Mucosa of gallbladder (tissue), 1 donor: ENCODE measurements at regions not wholly inside any gene's neighbourhood (a gene's known extent, or its start where the extent isn't known, plus 50 kb on each side); places are given as distances from the start of the nearest gene placed in this dataset.
"Not testable (repeated sequence)": the region's sequence is repeated elsewhere in the genome, so short reads cannot be mapped to it uniquely, and the experiment has no call there.

Source experiments
- DNase-seq: peaks from one replicate; pipeline ENCODE4 v3.0.0-alpha.2; 2020; ENCODE audit warnings: low spot score
- donor health status: DM: no; HTN: no; CAD: no.

DNA sequence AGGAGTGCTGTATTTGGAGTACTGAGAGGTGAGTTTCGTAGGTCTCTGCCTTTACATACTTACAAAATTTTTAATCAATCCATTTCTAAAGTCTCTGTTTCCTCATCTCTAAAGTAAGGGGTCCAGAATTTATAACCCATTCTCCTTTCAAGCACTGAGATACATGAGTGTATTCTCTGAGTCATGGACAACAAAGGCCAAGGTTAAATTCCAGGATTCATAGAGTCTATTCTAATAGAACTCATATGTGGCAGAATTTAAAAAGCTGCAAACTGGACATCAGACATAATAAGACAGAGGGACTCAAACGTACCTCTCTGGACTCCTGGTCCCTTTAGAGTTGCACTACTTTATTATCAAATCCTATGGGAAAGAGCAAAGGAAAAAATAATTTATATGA lies 112.5 kb upstream of the SLIT3 start:
- no peak for DNase-seq

DNA sequence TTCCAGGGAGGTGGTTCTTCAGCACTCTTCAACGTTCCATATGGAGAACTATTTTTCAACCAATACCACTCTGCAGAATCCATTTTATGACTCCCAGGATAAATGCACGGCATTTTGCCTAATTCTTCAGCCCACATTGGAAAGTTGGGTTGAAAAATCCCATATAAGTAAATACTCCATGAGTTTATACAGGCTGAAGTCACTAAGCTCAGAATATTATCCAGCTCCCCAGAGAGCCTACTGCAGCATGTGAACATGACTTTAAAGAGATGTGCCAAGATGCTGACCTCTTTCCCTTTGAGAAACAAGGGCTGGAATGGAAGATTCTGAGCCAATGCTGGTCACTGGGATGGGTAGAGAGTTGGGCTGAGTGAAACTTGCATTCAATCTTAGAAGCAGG lies 111.9 kb upstream of the SLIT3 start:
- no peak for DNase-seq

DNA sequence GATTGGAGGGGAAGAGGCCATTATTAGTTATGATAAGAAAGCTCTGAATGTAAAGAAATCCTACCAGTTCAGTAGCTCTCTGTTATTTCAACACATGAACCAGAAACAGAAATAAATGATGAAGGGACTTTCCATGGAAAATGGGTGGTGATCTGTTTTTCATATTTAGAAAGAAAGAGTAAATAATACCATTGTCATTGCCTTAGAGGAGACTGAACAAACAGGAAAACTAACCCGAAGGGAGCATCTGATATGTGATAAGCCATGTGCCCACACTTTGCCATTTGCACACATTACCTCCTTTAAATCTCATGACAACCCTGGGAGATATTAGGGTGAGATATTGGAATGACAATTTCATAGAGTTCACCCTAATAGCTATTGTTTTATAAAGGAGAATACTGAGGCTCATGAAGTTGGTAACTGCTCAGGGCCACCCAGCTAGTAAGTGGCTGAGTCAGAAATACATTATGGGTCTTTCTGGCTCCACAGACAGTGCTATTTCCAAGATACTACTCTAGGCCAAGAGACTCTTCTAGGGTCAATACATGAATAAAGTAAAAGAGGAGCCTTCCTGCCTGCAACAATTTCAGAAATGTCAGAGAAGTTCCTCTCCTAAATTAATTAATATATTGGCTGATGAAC lies 111.0 kb upstream of the SLIT3 start:
- no peak for DNase-seq

DNA sequence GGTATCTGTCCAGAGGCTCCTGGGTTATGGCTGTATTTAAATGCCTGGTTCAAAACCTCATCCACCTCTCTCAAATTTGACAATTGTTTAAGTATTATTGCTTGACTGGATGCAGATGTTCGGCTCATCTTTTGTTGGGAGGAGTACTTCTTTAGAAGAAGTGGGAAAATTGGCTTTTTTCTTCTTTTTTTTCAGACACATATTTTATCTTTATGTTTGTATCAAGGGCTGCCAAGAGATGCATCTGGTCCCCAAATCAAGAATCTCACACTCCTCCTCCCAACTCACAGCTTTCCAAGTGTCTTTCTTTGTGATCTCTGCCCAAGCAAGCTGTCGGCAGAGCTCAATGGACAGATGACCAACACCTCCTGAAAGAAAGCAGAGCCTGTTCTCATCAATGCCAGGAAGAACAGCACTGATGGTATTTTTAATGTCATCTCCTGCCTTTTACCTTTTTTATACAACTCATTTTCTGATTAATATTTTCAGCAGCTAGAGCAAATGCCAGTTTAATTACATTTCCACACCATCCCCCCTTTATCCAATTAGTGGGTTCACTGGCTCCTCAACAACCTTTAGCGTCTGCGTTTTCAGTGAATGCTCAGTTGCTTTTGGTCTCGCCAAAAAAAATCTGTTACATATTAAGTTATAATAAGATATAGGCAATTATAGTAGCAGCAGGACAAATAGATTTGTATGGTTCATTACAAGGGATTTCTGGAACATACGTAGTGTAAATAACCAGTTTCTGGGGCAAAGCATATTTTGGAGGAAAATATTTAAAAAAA lies 110.3 kb upstream of the SLIT3 start:
- no peak for DNase-seq

DNA sequence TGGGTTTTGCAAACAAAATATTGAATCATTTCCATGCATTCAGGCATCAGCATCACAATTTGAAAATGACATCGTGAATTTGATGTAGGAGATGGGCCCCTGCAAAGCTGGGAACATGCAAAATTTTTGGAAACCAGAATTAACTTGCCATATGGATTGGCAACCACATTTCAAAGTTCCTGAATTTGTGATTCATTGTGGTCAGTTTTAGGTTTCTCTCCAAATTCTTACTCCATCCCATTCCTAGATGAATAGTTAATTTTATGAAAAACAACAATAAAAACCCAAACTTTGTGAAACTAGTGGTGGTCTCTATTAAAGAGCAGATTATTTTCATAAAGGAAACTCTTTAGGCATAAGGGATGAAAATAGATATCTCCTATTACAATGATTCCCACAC lies 107.8 kb upstream of the SLIT3 start:
- DNase-seq = no peak

DNA sequence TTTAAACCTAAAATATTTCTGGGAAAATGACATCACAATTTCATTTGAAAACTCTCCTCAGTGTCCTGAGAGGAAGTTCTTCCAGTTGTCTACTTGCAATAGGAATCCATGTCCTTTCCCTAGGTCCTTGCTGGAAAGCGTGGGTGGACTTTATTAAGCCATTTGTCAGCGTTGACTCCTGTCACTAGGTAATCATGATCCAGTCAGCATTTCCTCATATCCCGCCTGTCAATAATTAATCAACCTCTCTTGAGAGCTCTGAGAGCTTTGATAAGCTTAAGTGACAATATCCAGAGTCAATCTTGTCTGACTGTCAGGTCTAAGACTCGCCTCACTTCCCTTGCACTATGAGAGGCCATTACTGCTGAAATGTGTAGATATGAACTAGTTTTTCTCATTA lies 107.2 kb upstream of the SLIT3 start:
- DNase-seq = no peak

DNA sequence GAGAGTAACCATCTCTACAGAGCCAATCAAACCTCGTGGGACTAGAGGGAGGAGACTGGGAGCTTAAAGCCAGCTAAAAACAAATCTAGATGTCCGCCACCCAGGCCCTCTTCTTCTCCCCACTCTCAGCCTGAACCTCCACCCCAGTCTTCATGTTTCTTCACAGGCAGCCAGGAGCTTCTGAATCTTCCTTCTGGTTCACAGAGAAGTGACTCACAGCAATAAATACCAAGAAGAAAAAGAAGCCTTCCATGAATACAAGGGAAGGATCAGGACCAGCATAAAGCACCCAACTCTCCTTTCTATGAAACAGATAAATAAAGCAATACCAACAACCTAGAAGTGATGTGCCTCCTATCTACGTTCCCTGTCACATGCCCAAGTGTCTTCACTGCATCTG lies 103.3 kb upstream of the SLIT3 start:
- DNase-seq = no peak

DNA sequence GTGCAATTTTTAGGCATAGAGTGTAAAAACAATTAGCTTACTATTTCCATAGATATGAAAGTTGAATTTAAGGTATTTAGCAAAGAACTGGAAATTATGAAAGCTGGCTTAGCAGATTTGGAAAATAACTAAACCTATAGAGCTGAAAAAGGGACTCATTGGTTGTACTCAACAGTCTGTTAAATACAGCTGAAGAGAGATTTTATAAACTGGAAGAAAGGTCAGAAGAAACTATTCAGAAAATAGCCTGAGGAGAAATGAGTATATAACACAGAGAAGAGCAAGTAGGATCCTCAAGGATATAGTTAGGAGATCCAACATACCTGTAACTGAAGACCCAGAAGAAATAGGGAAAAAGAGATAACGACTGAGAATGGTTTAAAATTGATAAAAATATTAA lies 97.6 kb upstream of the SLIT3 start:
- DNase-seq = no peak

DNA sequence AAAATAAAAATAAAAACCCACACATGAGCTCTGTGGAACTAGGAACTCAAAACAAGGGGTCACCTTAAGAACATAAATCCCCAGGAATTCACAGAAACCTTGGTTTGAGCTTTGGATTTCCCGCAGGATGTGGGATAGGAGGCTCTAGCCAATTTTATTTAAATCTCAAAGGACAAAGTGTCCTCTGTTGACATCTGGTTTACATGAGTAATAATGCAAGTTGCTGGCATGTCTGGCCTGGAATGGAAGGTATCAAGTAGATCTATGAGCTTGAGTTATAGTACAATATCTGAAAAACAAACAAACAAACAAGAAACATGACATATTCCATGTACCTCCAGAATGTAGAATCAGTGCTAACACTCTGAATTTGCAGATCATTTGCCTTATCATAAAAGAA lies 94.2 kb upstream of the SLIT3 start:
- no peak for DNase-seq

DNA sequence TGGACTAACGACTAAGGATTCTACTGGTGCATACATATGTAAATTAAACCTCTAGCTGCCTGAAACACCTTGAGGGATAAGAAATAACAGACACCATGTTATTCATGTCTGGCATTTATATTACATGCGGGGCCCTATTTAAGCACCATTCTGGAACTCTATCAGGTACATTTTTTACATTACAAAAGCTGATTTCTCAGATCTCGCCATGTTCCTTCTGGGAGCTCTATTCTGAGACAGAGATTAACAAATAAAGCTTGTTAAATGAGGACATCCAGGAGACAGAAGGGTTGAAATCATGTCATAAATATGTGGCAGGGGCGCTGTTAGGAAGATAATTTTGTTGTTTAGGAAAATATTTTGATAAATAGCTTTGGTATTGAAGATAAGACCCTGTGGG lies 93.4 kb upstream of the SLIT3 start:
- no peak for DNase-seq

DNA sequence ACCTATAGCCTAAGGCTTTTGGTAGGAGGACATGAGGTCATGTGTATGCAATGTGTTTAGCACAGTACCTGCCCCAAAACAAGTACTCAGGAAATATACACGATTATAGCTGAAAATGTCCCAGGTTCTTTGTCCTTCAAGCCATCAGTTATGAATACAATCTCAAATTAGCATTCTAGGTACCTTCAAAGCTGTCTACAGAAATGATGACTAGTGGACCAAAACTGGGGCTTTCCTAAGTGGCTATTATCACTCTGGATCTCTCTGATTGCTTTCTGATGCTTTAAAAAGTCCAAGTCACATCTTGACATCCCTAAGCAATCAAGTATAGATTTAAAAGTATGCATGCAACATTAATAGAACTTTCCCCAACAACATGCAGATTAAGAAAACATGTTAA lies 93.0 kb upstream of the SLIT3 start:
- DNase-seq = no peak

DNA sequence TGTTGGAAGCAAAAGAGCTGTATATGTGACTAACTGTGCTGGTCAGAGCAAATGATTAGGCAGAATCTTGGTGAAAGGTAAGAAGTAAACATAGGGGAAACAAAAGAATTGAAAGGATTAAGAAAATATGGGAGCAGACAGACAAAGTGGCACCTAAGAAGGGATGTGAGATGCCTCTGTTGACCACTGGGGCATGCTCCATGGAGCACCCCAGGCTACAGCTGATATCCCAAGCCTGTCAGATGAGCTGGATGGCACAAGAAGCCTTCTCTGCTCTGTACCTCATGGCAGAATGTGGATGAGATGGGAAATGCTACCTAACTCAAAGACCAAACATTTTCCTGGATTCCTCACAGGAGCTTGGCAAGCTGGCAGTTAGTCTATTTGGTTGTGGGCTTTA lies 89.3 kb upstream of the SLIT3 start:
- DNase-seq = no peak

DNA sequence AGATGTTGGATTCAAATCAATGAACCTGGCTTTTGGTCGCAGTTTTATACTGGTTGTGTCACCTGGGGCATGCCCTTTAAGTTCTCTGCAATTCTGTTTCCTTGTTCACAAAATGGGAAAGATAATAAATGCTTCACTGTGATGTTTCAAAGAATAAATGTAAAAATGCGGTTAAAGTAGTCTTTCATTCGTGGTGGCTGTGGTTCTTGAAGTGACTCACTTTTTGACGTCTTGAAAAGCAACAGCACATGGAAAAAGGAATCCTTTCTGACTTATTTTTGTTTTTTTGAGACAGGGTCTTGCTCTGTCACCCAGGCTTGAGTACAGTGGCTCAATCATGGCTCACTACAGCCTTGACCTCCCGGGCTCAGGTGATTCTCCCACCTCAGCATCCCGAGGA lies 88.4 kb upstream of the SLIT3 start:
- no peak for DNase-seq

DNA sequence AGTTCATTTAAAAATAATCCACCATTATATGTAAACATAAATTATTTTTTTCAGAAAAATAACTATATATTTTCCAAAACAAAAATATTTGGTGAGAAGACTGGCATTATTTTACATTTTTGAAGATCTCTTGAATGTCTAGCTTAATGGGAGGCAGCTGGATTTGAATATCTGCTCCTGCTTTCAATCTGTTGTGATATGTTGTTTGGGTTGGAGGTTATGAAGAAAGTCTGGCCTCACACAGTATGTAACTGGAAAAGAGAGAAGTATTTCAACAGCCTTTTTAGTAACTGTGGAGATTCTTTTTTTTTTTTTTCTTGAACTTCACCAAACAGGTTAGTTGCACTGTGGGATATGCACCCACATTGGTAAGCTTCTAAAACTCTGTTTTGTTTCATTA lies 84.7 kb upstream of the SLIT3 start:
- DNase-seq = no peak

DNA sequence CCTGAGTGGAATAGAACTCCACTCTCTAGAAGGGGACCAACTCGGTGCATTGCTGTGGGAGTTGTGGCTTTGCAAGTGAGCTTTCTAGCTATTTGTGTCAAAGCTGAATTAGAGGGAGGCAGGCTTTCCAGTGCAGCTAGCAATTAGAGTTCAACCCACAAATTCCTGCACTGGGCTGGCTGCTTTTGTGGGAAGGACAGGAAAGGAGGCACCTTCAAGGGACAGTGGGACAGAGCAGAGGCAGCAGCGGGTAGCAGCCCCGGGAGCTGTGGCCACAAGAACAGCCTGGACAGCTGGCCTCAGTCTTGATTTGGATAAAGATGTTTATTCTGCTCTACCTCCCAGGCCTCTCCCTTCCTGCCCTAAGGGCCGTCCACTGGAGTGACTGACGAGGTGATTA lies 83.7 kb upstream of the SLIT3 start:
- no peak for DNase-seq

DNA sequence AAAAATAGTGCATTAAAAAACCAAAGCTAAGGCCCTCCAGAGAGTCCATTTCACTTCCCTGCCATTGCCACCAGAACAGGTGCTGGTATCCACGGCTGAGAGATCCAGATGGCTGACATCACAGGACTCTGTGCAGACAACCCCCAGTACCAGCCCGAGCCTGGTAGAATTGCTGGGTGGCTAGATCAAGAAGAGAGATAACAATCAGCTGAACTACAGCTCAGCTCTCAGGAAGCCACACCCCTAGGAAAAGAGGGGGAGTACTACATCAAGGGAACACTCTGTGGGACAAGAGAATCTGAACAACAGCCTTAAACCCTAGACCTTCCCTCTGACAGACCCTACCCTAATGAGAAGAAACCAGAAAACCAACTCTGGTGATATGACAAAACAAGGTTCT lies 73.8 kb upstream of the SLIT3 start:
- no peak for DNase-seq

DNA sequence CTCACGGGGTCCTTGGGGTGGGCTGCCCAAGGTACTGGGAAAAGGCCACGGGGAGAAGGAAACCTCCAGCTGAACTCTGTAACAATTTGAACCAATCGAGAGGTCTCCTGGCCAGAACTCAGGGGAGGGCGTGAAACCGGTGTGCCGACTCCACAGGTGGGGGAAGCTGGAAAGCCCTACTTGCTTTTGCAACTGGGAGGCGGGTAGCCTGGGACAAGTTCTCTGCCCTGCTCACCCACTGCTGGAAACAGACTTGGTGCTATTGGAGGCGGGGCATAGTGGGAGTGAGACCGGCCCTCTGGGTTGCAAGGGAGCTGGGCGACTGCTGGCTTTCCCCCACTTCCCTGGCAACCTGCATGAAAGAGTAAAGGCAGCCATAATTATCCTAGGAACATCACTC lies 73.2 kb upstream of the SLIT3 start:
- DNase-seq = no peak

DNA sequence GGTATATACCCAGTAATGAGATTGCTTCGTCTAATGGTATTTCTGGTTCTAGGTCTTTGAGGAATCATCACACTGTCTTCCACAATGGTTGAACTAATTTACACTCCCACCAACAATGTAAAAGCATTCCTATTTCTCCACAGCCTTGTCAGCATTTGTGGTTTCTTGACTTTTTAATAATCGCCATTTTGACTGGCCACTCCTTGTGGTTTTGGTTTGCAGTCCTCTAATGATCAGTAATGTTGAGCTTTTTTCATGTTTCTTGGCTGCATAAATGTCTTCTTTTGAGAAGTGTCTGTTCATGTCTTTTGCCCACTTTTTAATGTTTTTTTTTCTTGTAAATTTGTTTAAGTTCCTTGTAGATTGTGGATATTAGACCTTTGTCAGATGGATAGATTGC lies 70.9 kb upstream of the SLIT3 start:
- not testable (repeated sequence) for DNase-seq

DNA sequence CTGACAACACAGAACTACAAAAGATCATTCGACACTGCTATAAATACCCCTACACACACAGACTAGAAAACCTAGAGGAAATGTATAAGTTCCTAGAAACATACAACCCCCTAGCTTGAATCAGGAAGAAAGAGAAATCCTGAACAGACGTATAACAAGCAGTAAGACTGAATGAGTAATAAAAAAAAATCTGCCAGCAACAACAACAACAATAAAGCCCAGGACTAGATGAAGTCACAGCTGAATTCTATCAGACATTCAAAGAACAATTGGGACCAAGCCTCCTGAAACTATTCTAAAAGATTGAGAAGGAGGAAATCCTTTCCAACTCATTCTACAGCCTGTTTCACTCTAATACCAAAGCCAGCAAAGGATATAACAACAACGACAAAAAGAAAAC lies 68.2 kb upstream of the SLIT3 start:
- DNase-seq = no peak

DNA sequence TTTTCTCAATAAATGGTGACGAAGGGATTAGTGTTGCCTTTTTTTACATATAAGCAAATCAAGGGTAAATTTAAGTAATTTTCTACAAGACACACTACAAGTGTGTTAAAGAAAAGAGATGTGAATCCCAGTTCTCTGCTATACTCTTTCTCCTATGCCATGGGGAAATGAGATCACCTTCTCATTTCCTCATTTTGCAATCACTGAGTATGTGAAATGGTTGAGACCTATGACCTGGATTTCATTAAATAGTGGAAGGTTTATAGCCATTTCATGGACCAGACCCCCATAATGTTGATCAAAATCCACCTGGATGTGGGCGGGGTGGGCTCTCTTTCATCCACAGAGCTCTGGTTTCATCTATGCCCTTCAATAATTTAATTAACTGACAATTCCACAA lies 66.9 kb upstream of the SLIT3 start:
- DNase-seq = no peak

DNA sequence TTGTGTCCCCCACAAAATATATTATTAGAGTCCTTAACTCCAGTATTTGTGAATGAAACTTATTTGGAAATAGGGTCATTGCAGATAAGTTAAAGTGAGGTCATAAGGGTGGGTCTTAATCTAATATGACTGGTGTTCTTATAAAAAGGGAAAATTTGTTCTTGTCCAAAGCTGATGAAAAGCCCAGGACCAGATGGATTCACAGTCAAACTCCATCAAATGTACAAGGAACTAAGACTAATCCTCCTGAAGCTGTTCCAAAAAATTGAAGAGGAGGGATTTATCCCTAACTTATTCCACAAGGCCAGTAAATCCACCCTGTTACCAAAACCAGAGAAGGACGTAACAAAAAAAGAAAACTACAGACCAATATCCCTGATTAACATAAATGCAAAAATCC lies 56.4 kb upstream of the SLIT3 start:
- DNase-seq = no peak

DNA sequence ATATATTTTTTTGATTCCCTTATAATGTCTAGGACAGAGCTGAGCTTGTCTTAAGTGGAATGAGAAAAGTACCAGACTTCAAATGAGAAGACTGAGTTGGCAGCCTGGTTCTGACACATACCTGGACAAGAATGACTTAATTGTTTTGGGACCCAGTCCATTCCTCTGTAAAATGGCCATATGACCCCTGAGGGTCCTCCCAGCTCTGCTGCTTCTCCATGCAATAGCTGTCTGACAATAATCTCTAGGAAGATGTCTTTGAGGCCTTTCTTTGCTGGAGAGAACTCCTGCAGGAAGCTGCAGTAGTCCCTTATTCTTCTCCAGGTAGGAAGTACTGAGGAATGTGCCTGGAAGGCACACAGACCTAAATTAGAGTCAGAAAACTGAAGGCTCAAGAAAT lies 55.9 kb upstream of the SLIT3 start:
- no peak for DNase-seq

DNA sequence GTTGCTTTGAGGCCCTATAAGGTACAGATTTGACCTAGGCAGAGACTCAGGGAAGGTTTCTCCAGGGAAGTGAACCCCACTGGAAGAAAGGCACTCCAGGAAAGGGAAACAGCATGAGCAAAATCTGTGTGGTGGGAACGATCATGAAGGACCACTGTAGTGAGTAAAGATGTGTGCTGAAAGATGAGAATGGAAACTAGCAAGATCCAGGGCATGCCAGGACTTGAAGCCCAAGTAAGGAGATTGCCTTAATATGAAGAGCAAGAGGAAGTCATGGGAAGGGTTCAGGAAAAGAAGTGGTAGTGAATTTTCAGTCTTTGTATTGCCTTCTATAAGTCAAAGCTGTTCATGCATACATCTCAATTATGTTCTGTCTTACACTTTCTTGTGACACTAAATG lies 55.2 kb upstream of the SLIT3 start:
- no peak for DNase-seq

DNA sequence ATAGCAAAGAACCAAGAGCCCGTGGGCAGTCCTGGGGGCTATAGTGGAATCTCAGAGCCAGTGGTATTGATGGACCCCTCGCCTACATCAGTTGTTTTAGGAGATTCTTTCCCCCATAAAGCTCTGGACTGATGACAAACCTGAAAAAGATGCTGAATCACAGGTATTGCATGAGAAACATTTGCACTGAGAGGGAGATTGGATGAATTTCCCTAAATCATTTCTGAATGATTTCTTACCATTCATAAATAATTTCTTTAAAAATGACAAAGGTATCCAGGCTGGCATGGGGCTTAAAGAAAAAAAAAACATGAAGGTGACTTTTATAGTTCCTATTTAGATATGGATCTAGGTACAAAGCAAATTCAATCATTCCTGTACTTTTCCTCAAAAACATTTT lies 54.0 kb upstream of the SLIT3 start:
- DNase-seq = no peak
